ENCODE measurements at regions not wholly inside any gene's neighbourhood (a gene's known extent, or its start where the extent isn't known, plus 50 kb on each side); places are given as distances from the start of the nearest gene placed in this dataset.

- TF ChIP-seq, protein P1, sequence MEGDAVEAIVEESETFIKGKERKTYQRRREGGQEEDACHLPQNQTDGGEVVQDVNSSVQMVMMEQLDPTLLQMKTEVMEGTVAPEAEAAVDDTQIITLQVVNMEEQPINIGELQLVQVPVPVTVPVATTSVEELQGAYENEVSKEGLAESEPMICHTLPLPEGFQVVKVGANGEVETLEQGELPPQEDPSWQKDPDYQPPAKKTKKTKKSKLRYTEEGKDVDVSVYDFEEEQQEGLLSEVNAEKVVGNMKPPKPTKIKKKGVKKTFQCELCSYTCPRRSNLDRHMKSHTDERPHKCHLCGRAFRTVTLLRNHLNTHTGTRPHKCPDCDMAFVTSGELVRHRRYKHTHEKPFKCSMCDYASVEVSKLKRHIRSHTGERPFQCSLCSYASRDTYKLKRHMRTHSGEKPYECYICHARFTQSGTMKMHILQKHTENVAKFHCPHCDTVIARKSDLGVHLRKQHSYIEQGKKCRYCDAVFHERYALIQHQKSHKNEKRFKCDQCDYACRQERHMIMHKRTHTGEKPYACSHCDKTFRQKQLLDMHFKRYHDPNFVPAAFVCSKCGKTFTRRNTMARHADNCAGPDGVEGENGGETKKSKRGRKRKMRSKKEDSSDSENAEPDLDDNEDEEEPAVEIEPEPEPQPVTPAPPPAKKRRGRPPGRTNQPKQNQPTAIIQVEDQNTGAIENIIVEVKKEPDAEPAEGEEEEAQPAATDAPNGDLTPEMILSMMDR (conservative IDR thresholded peaks at IDR 0.05; ENCODE audit: low read depth, low read length), result no peak
- DNase-seq (ENCODE audit: low read depth), result no peak
Observed at GRCh38 chr5:56561455-56561854, 253.9 kb upstream of the MAP3K1 start.

GRCh38 chr5:56558131-56558745 is 257.1 kb upstream of the MAP3K1 start:
- DNase-seq (ENCODE audit: low read depth), result no peak
- no peak overlapping the region for H3K4me3 ChIP-seq (ENCODE audit: low read depth, low read length)
- TF ChIP-seq, protein P1 (conservative IDR thresholded peaks at IDR 0.05; ENCODE audit: low read depth, low read length), result no peak

More at GRCh38 chr5:56561455-56561854, 253.9 kb upstream of the MAP3K1 start:
- H3K4me3 ChIP-seq (ENCODE audit: low read depth, low read length), result no peak overlapping the region

DNA sequence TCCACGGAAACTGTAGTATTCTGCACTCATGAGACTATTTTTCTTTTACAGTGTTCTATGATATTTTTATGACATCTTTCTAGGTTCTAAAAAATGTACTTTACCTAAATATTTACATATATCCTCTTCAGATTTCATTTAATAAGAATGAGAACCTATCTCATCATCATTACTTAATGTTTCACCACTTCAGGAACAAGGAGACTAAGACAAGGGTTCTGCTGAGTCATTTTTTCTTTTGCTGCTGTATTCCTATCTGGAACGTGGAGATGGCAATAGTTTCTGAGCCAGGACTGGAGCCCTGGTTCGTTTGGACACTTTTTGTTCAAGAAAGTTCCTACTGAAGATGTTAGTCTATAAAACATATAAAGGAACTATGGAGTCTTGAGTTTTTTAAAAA is 258.2 kb upstream of the MAP3K1 start:
- DNase-seq (ENCODE audit: low read depth), result peak; percentile 17
- no peak overlapping the region for H3K4me3 ChIP-seq (ENCODE audit: low read depth, low read length)
- TF ChIP-seq, protein P1 (conservative IDR thresholded peaks at IDR 0.05; ENCODE audit: low read depth, low read length), result no peak

GRCh38 chr5:56552612-56553268 is 262.6 kb upstream of the MAP3K1 start:
- no peak for DNase-seq (ENCODE audit: low read depth)
- H3K4me3 ChIP-seq (ENCODE audit: low read depth, low read length), result no peak overlapping the region
- TF ChIP-seq, protein P1 (conservative IDR thresholded peaks at IDR 0.05; ENCODE audit: low read depth, low read length), result no peak

DNA sequence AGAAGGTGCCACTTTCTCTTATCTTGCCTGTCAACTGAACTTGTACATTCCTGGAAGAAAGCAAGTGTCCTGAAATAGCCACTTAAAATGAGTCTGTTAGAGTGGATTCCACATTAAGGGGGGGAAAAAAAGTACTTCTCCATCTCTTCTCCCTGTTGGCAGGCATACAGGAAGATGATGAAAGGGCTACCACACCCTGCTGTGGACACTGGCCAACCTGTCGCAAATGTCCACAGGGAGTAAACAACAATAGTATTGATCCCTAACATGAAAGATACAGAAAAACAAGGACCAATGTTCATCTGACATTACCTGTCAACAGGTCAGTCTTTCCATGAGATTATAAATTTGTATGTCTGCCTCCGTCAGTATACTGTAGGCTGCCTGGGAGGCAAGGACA is 265.1 kb upstream of the MAP3K1 start:
- no peak overlapping the region for H3K4me3 ChIP-seq (ENCODE audit: low read depth, low read length)
- TF ChIP-seq, protein P1 (conservative IDR thresholded peaks at IDR 0.05; ENCODE audit: low read depth, low read length), result no peak
- no peak for DNase-seq (ENCODE audit: low read depth)

- DNase-seq (ENCODE audit: low read depth), result no peak
- TF ChIP-seq, protein P1 (conservative IDR thresholded peaks at IDR 0.05; ENCODE audit: low read depth, low read length), result no peak
Observed at GRCh38 chr5:56549096-56549886, 266.1 kb upstream of the MAP3K1 start.

More at GRCh38 chr5:56549096-56549886, 266.1 kb upstream of the MAP3K1 start:
- H3K4me3 ChIP-seq (ENCODE audit: low read depth, low read length), result no peak overlapping the region
